GM18502 (cell line): ENCODE measurements at regions not wholly inside any gene's neighbourhood (a gene's known extent, or its start where the extent isn't known, plus 50 kb on each side); places are given as distances from the start of the nearest gene placed in this dataset.
"Not testable (repeated sequence)": the region's sequence is repeated elsewhere in the genome, so short reads cannot be mapped to it uniquely, and the experiment has no call there.

Experiments
- ATAC-seq: cut with Tn5 transposase; IDR thresholded peaks from one replicate; pipeline ENCODE4 v1.9.1; 2021; ENCODE audit warnings: mild to moderate bottlenecking; ENCODE audit not compliant: unreplicated experiment, poor library complexity

DNA sequence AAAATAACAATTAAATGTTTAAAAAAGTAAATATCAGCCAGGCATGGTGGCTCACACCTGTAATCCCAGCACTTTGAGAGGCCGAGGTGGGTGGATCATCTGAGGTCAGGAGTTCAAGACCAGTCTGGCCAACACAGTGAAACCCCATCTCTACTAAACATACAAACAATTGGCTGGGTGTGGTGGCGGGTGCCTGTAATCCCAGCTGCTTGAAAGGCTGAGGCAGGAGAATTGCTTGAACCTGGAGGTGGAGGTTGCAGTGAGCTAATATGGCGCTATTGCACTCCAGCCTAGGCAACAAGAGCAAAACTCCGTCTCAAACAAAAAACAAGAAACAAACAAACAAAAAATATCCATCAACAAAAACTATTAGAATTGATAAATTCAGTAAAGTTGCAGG, 77.5 kb downstream of the SNX5 start:
- not testable (repeated sequence) for ATAC-seq

DNA sequence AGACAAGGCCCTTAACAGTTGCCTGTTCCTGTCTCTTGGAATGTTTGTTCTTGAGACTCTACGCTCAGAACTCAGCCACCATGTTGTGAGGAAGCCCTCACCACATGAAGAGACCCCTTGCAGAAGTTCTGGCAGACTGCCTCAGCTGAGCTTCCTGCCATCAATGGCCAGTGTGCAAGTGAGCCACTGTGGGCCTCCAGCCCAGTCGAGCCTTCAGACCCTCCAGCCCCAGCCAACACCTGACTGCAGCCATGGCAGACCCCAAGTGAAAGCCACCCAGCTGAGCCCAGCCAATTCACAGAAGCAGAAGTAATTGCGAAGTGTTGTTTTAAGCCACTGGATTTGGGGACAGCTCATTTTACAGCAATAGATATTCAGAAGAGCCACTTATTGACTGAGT, 78.3 kb downstream of the SNX5 start:
- ATAC-seq = no peak

DNA sequence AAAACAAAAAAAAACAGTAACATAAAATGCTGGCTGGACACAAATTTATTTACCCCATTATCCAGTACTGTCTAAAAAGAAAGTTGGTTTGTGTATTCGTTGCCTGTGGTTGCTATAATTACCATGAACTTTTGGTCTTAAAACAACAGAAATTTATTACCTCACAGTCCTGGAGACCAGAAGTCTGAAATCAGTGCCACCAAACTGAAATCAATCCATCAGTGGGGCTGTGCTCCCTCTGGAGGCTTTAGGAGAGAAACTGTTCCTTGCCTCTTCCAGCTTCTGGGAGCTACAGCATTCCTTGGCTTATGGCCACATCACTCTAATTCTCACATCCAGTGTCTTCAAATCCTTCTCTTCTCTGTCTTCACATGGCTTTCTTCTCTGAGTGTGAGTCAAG, 79.4 kb downstream of the SNX5 start:
- no peak for ATAC-seq

DNA sequence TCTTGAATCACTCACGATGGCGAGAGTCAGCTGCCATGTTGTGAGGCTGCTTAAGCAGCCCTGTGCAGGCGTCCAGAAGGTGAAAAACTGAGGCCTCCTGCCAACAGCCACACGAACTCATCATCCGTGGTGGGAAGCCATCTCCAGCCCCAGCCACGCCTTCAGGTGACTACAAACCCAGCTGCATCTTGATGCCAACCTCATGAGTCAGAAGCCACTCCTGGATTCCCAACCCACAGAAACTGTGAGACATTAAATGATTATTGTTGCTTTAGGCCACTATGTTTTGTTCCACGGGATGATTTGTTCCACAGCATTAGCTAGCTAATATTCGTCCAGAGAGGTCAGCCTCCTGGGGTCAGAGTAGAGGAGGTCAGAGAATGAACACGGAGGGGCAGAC, 80.5 kb downstream of the SNX5 start:
- ATAC-seq = no peak

DNA sequence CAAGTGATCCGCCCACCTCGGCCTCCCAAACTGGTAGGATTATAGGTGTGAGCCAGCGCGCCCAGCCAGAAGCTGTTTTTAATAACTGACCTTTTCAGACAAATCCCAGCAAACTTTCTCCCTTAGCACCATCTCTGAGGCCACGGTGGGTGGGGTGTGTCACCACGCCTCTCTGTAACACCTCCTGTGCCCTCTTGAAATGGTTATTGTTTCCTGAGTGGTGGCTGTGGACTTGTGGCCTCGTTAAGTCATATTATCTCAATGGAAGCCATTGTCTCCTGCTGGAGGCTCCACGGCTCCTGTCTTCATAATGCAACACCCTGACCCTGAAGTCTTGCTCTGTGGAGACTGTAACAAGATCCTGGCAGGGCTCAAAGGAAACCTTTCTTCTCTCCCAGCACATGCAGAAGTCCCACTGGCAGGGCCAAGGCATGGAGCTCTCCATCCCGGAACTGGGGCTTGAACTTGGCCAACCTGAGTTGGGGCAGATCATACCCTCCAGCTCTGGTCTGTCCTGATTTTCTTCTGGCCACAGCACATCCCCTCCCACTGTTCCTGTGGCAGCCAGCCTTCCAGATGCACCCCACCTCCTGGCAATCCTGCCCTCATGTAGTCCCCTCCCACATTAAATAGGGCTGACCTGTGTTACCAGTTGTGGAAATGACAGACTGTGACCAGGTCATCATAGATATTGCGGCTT, 81.1 kb downstream of the SNX5 start:
- no peak for ATAC-seq

DNA sequence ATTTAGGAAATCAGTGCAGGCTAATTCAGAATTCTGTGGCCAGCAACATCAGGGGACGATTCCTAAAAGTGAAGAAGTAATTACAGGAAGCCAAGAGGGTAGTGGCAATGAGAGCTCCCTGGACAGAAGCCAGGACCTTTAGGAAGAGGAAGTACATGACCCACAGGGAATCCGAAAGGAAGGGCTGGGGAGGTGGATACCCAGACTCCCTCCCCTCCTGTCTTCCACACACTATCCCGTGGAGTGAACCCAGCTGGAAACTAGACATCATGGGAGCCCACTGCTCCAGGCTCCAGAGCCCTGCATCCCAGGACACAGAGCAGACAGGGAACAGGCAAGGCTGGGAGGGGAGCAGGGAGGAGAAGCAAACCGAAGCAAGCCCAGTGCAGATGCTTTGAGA, 83.0 kb downstream of the SNX5 start:
- no peak for ATAC-seq

DNA sequence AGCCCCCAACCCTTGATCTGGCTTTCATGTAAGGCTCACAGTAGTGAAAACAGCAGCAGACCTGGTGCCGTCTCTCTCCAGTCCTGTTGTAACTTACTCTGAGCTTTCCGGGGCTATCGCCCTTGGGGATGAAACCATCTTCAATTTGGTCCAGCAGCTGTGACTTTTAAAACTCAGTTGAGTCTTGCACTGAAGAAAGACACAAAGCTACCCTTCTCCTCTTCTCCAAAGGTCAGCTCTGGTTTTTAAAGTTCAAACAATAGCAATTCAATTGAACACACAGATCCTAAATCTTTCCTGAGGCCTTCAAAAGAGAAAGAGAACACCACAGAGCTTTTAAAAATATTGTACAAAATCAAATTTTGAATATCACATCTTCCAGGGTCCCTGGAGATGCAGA, 83.5 kb downstream of the SNX5 start:
- ATAC-seq = no peak

DNA sequence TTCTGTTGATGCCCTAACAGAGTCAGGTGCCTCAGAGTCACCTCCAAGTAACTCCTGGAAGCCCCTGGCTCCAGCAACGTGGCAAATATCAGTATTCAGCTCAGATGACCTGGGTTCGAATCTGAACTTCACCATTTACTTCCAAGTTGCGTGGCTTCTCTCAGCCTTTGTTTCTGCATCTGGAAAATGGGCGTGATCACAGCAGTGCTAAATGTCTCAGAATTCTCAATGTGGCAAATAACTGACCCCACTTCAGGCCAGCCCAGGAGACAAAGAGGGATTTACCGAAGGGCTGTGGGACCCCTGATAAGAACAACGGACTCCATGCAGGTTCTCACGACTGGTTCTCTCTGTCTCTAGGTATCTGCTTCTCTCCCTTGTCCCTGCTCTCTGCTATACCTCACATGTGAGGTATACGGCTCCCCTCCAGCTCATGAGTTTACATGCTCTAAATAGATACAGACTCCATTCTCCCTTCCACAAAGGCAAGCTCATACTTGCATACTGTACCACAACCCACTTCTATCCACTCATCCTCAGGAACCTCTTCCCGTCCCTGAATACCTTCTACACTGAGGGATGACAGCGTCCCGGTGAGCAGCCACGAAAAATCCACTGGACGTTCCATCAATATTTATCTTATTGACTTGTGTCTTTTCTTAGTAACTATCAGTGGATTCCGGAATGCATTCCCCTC, 84.1 kb downstream of the SNX5 start:
- no peak for ATAC-seq

DNA sequence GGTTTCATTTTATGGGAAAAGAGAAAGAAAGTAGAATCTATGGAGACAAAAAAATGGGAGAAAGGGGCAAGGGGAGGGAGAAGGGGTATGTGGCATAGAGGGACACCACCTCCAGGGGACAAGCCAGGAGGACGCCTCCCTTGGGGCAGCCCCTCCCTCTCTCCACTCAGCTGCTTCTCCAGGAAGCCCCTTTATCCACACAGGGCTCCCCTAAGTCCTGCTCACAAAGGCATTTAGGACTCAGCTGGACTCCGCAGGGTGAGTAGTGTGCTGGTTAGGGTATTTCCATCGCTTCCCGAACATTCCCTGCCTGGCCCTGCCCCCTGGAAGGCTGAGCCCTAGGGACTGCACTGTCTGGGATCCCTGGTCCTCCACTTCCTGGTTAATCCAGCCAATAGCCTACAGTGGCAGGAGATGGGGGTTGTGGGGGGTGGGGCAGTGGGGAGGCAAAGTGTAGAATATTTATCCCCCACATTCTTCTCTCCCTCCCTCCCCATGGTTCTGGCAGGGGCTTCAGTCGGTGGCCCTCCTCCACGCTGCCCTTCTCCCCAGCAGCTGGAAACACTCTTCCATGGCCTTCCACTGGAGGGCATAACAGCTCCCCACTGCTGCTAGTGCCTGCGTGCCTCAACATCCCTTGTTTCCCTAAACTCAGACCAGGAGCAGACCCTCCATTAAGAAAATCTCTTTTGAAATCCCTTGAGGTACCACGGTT, 84.8 kb downstream of the SNX5 start:
- no peak for ATAC-seq

DNA sequence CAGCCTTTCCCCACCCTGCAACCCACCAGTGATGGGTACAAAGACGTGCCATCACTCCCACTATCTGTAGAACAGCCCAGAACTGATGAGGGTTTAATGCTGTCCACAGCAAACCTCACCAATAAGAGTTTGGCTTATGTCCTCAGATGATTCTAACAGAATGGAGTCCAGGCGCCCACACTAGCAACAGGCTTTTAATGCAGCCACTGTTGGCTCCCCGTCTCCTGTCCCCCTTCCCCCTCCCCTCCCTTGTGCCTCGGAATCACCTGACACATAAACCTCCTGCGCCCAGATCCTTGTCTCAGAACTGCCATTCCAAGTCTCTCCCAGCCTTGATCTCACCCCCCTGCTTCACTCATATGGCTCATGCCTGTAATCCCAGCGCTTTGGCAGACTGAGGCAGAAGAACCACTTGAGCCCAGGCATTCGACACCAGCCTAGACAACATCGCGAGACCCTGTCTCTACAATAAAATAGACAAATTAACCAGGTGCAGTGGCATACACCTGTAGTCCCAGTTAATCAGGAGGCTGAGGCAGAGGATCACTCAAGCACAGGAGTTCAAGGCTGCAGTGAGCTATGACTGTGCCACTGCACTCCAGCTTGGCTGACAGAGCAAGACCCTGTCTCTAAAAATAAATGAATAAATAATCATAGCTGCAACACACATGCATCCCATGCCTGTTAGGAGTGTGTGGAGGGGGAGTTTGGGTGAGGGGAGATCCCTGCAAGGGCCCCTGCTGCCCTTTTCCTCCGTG, 85.6 kb downstream of the SNX5 start:
- no peak for ATAC-seq

DNA sequence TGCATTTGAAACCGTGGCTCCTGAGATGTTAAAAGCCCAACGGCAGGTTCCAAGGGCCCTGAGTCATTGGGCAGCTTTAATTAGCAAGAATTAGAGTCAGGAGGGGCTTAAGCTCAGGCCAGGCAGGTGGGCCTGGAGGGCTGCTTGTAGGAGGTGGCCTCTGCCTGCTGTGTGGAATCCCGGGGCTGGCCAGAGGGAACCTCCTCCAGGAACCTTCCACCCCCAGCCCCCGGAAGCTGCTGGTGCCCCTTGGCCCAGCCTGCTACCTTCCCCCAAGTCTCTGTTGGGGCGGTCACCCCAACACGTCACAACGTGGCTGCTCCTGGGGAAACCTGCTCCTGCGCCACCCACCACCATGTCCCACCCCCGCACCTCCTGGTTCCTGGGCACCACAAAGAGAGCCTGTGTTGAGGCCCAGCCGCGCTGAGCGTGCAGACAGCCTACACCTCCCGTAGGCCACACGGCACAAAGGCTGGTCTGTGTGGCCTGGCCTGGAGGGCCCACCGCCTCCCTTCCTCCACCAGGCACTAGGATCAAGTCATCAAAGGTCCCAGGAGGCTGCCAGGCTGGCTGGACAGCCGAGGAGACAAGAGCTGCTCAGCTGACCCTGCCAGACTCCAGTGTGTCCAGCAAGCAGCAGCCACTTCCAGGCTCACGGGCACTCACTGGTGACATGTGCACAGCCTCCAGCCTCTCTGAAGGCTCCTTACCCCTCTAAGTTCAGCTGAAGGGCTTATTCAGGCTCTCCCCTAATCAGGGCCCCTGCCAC, 86.3 kb downstream of the SNX5 start:
- ATAC-seq = no peak

DNA sequence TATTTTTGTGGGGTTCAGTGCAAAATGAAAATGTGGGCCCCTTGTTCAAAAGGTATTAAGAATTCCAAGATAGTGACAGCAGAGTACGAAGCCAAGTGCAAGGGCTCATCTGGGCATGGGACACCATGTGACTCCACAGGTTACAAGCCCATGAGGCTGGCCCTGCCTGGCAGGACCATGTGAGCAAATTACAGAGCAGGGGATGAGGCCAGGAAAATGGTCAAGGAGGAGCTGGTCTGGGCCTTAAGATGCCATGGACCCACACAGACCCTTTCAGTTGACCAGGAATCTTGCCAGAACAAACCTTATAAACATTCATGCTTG, 86.9 kb downstream of the SNX5 start:
- no peak for ATAC-seq

DNA sequence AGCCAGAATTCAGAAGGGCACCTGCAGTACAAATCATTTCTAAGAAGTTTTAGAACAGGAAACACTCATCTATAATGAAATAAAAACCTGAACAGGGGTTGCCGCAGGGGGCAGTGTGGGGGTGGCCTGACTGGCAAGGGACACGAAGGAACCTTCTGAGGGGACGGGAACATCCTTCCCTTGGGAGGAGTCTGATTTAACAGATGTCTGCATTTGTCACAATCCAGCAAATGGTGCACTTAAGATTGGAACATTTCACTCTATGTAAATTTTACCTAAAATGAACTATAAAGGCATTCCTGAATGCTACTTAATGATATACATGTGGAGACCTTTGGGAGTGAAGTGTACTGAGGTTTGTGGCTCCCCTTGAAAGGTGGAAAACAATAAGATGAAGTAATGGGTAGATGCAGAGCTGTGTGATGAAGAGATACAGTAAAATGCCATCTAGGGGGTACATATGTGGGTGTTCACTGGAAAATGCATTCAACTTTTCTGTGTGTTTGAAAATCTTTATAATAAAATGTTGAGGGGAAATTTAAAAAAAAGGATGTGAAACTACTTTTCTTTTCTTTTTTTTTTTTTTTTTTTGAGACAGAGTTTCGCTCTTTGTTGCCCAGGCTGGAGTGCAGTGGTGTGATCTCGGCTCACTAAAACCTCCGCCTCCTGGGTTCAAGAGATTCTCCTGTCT, 89.5 kb downstream of the SNX5 start:
- ATAC-seq = peak; percentile 46

DNA sequence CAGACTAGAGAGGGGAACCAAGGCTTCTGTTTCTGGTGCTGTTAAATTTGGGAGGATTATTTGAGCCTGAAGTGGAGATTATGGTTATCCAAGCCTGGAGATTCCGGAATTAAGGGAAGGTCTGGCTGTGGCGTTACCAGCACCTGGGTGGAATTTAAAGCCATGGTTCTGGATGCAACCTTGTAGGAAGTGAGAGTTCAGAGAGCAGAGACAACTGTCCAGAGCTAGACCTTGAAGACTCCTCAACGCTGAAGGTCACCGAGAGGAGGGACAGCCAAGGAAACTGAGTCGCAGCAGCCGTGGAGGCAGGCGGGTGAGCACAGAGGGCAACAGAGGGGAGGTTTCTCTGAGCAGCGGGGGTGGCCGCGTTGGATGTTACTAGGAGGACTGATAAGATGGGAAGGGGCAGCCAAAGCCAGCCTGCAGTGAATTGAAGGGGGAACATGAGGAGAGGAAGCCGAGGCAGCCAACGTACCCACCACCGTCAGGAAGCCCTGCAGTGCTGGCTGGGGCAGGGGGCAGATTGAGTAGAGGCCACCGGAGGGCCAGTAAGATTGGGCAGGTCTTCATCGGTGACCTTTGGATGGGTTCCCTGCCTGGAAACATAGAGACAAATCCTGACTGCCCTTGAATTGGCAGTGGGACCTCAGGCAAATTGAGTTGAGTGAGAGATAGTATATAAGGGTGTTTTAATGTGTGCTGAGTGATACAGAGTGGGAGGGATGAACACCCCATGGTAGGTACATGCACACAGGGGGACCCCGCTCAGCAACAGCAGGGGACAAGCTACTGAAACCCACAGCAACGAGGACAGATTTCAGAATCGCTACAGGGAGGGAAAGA, 90.3 kb downstream of the SNX5 start:
- peak; percentile 25 for ATAC-seq

DNA sequence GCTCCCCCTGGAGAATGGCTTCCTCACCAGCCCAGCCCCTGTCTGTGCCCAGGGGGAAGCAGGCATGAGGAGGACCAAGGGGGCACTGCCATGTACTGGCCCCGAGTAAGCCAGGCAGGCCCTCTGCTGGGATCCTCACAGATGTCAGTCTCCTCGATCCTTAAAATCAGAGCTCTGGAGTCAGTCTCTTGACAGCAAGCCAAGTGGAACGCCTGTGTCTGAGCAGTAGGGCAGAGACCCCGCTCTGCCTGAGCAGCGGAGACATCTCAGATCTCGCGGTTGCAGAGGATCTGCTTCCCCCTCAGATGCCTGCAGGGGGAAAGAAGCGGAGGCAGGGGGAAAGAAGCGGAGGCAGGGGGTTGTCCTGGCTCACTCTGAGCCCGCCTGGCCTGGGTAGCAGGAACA, 92.6 kb downstream of the SNX5 start:
- ATAC-seq = no peak

DNA sequence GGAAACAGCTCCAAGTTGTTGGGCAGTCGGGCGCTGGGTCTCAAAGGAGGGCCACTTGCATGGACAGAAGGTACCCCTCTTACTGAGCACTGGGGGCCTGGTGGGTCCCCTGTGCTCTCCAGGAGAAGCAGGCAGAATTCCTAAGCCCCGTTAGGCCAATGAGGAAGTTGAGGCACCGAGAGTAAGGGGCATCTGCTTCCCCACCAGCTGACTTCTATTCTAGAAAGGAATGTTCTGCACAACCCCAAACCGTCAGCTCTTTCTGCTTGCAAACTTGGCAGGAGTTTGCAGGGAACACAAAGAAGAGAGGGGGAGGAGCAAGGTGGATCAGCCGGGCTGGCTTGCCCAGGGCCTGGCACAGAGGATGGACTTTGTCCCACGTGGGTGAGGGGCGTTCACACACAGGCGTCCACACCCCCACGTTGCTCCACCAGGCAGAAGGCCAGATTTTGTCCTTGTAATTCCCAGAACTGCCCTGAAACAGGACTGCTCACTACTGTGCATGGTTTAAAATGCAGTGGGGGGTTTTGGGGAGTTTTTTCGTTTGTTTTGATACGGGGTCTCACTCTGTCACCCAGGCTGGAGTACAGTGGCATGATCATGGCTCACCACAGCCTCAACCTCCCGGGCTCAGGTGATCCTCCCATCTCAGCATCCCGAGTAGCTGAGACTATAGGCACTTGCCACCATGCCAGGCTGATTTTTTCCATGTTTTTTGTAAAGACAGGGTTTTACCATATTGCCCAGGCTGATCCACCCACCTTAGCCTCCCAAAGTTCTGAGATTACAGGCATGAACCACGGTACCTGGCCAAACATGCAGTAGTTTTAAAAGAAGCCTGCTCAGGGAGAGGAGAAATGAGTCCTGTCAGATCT, 93.3 kb downstream of the SNX5 start:
- no peak for ATAC-seq

DNA sequence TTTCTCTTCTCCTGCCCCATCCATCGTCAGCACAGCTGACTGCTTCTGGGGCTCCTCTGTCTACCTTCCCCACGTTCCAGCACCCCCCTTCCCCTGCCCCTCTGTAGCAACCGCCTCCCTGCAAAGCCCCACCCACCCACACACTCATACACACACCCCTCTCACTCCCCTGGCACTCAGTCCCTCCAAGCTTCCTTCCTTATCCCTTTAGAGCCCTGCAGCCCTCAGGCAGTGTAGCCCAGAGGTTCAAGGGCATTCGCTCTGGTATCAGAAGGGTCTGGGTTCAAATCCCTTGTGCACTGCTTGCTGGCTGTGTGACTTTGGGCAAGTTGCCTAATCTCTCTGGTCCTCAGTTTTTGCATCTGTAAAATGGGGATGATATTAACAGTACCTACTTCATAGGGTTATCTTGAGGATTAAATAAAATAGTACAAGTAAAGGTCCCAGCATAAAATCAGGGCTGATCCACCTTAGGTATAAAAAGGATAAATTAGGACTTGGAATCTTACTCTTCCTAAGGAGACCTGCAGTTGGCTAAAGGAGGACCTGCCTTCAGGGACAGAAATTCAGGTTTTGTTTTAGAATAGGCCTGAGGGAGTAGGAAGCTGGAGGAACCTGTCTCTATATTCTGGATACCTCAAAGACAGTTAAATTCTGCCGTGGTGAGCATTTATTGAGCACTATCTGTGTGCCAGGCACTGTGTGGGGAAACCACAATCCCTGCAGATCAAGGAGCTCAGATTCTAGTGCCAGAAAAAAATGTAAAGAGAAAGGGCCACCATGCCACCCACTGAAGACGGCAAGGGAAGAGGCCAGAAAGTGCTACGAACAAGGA, 94.1 kb downstream of the SNX5 start:
- no peak for ATAC-seq
